ENCODE measurements at regions not wholly inside any gene's neighbourhood (a gene's known extent, or its start where the extent isn't known, plus 50 kb on each side); places are given as distances from the start of the nearest gene placed in this dataset.

DNA sequence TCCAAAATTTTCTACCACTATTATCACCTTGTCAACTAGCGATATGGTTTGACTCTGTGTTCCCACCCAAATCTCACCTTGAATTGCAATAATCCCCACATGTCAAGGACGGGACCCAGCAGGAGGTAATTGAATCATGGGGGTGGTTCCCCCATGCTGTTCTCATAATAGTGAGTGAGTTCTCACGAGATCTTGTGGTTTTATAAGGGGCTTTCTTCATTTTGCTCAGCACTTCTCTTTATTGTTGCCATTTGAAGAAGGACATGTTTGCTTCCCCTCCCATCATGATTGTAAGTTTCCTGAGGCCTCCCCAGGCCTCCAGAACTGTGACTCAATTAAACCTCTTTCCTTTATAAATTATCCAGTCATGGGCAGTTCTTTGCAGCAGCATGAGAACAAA is 73.5 kb upstream of the ZC3H12C start:
- TF ChIP-seq GATA2 (IDR thresholded peaks at IDR 0.05; ENCODE audit: low read depth, low read length) (no peak), GATA3 (IDR thresholded peaks at IDR 0.05; ENCODE audit: low read depth, low read length) (no peak)

Data from SH-SY5Y (cell line).